PC-3 (cell line): ENCODE measurements at regions not wholly inside any gene's neighbourhood (a gene's known extent, or its start where the extent isn't known, plus 50 kb on each side); places are given as distances from the start of the nearest gene placed in this dataset.

Experiments
- ATAC-seq: fragments of 200-7000 bp; cut with Tn5 transposase; 2 replicates; pipeline ENCODE4 v1.9.1; 2020; ENCODE audit warnings: mild to moderate bottlenecking, moderate library complexity
- BruUV-seq: library from RNA; stranded (reverse); fragments of 400-500 nt; replicated peaks from 2 replicates; lab custom pipeline; 2021; lab: Mats Ljungman, UMichigan
- CTCF ChIA-PET: fragments of 300-600 bp; sonication (Branson Sonifier 250); formaldehyde crosslinking; loops from one replicate; lab custom pipeline; 2022; ENCODE audit warnings: antibody characterized with exemption; lab: Charles Lee
- POLR2A ChIA-PET: fragments of 300-600 bp; sonication (Branson Sonifier 250); formaldehyde crosslinking; loops from one replicate; lab custom pipeline; 2022; ENCODE audit warnings: antibody characterized with exemption; ENCODE audit not compliant: unreplicated experiment; lab: Charles Lee
- DNase-seq: peaks from one replicate; pipeline ENCODE4 v3.0.0-alpha.2; 2015
- H2AFZ ChIP-seq: fragments of 300-600 bp; sonication (generic); 2 replicates; pipeline ENCODE4 v1.6.0; 2016; ENCODE audit warnings: antibody characterized with exemption, low read length
- H3F3A ChIP-seq: fragments of 300-600 bp; sonication (generic); one replicate; pipeline ENCODE4 v1.6.0; 2017; ENCODE audit warnings: antibody characterized with exemption, low read length, control low read depth, mild to moderate bottlenecking; ENCODE audit not compliant: unreplicated experiment
- H3K27ac ChIP-seq: fragments of 300-600 bp; sonication (generic); 2 replicates; pipeline ENCODE4 v1.5.1; 2016; ENCODE audit warnings: mild to moderate bottlenecking, low read length
- H3K27me3 ChIP-seq: fragments of 300-600 bp; sonication (generic); 2 replicates; pipeline ENCODE4 v1.6.1; 2016; ENCODE audit warnings: low read length, mixed read lengths
- H3K36me3 ChIP-seq: fragments of 300-600 bp; sonication (generic); 2 replicates; pipeline ENCODE4 v1.6.1; 2016; ENCODE audit warnings: low read depth, mixed run types, low read length, mixed read lengths
- H3K4me1 ChIP-seq: fragments of 300-600 bp; sonication (generic); 2 replicates; pipeline ENCODE4 v1.5.1; 2016; ENCODE audit warnings: low read length; ENCODE audit not compliant: insufficient read depth
- H3K4me2 ChIP-seq: fragments of 300-600 bp; sonication (generic); 2 replicates; pipeline ENCODE4 v1.6.0; 2016; ENCODE audit warnings: low read length
- H3K4me3 ChIP-seq: fragments of 300-600 bp; sonication (generic); 2 replicates; pipeline ENCODE4 v1.5.1; 2016; ENCODE audit warnings: mild to moderate bottlenecking, low read length, mixed read lengths
- H3K79me2 ChIP-seq: fragments of 300-600 bp; sonication (generic); 2 replicates; pipeline ENCODE4 v1.6.1; 2017; ENCODE audit warnings: low read length, mixed read lengths
- H3K9ac ChIP-seq: fragments of 300-600 bp; sonication (generic); 2 replicates; pipeline ENCODE4 v1.6.0; 2016; ENCODE audit warnings: mild to moderate bottlenecking, low read length
- H3K9me2 ChIP-seq: fragments of 300-600 bp; sonication (generic); replicated peaks from 2 replicates; pipeline ENCODE4 v1.6.1; 2016; ENCODE audit warnings: mixed run types, low read length, mixed read lengths
- H3K9me3 ChIP-seq: fragments of 300-600 bp; sonication (generic); 2 replicates; pipeline ENCODE4 v1.6.1; 2016; ENCODE audit warnings: low read length, mixed read lengths
- H4K20me1 ChIP-seq: fragments of 300-600 bp; sonication (generic); 2 replicates; pipeline ENCODE4 v1.6.1; 2016; ENCODE audit warnings: low read length, mixed read lengths
- EZH2 ChIP-seq: fragments of 300-600 bp; sonication (generic); IDR thresholded peaks from one replicate; pipeline ENCODE4 v1.6.1; 2017; ENCODE audit warnings: antibody characterized with exemption, mild to moderate bottlenecking, low read length; ENCODE audit not compliant: unreplicated experiment
- EZH2phosphoT487 ChIP-seq: fragments of 300-600 bp; sonication (generic); IDR thresholded peaks from 2 replicates; pipeline ENCODE4 v1.6.1; 2018; ENCODE audit warnings: mild to moderate bottlenecking, antibody characterized with exemption, low read length, borderline replicate concordance
- intact Hi-C: fragments of 100-400 bp; cut with micrococcal nuclease; formaldehyde crosslinking; loops from 2 replicates; pipeline ENCODE4 v1.9.0; 2023
- TF ChIP-seq, protein P1 (sequence below): fragments of 300-600 bp; sonication (generic); conservative IDR thresholded peaks from 2 replicates; pipeline ENCODE4 v1.5.1; 2017; ENCODE audit warnings: antibody characterized with exemption, low read depth, mild to moderate bottlenecking, low read length

DNA sequence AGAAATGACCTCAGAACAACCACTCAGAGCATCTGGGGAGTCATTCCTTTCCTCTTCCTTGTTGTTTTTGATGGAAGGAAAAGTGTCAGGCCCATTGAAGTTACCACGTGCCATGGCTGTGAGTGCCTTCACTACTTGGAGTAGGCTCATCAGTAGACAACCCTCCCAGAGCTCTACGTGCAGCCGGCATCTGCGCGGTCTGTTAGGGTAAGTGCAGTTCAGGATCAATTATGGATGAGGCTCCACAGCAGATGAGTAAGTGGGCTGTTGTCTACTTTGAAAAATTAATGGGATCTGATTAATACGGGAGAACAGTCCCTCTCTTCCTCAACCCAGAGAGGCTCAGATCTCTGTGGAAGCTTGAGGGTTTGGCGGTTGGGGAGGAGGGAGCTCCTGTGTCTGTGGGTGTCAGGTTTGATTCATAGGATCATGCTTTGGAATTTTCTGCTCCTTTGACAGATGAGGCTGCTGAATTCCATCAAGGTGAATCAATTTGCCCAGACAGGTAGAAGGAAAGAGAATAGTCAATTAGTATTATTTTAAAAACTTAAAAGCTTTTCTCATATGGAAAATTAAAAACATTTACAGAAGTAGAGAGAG is 93.8 kb upstream of the TOX2 start:
- no peak for ATAC-seq
- no peak for TF ChIP-seq EZH2
- TF ChIP-seq, protein P1, sequence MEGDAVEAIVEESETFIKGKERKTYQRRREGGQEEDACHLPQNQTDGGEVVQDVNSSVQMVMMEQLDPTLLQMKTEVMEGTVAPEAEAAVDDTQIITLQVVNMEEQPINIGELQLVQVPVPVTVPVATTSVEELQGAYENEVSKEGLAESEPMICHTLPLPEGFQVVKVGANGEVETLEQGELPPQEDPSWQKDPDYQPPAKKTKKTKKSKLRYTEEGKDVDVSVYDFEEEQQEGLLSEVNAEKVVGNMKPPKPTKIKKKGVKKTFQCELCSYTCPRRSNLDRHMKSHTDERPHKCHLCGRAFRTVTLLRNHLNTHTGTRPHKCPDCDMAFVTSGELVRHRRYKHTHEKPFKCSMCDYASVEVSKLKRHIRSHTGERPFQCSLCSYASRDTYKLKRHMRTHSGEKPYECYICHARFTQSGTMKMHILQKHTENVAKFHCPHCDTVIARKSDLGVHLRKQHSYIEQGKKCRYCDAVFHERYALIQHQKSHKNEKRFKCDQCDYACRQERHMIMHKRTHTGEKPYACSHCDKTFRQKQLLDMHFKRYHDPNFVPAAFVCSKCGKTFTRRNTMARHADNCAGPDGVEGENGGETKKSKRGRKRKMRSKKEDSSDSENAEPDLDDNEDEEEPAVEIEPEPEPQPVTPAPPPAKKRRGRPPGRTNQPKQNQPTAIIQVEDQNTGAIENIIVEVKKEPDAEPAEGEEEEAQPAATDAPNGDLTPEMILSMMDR: no peak
- TF ChIP-seq EZH2phosphoT487: no peak
- intact Hi-C loops: no loop called here
- BruUV-seq: no TSS peak
- no peaks in the 10 kb centered on the region for H3K9me3 ChIP-seq
- H3K36me3 ChIP-seq: no peaks in the 10 kb centered on the region
- no peak overlapping the region for H2AFZ ChIP-seq
- DNase-seq: peak; percentile 58
- H3F3A ChIP-seq: no peaks in the 10 kb centered on the region
- peaks cover 5% of the 10 kb centered on the region; the same call in 1 of the 2 replicates for H3K4me1 ChIP-seq
- CTCF ChIA-PET: no interaction called here
- POLR2A ChIA-PET: no interaction called here
- no peak overlapping the region for H3K9ac ChIP-seq
- no peak overlapping the region for H3K4me3 ChIP-seq
- no peak overlapping the region for H3K4me2 ChIP-seq
- H3K27me3 ChIP-seq: no peaks in the 10 kb centered on the region
- H3K27ac ChIP-seq: no peak overlapping the region
- no peaks in the 10 kb centered on the region for H3K9me2 ChIP-seq
- no peaks in the 10 kb centered on the region for H4K20me1 ChIP-seq
- no peaks in the 10 kb centered on the region for H3K79me2 ChIP-seq

DNA sequence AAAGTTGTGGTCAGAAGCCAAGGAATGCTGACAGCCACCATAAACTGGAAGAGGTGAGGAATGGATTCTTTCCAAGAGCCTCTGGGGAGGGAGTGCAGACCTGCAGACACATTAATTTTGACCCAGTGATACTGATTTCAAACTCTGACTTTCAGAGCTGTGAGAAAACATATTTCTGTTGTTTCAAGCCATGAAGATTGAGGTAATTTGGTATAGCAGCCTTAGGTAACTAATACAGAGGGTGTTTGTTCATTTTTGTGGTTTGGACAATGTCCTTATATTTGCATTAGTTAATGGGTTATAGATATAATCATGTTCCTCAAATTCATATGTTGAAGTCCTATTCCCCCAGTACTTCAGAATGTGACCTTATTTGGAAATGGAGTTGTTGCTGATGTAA is 85.4 kb upstream of the GTSF1L start:
- Histone ChIP-seq H4K20me1 (no peaks in the 10 kb centered on the region), H3K4me1 (peaks cover 6% of the 10 kb centered on the region; the same call in 1 of the 2 replicates), H3K4me2 (no peak overlapping the region), H2AFZ (no peak overlapping the region), H3K9me3 (peaks cover 21% of the 10 kb centered on the region), H3K27me3 (no peaks in the 10 kb centered on the region), H3K9me2 (no peaks in the 10 kb centered on the region), H3K4me3 (no peak overlapping the region), H3K27ac (no peak overlapping the region), H3K79me2 (no peaks in the 10 kb centered on the region), H3K36me3 (no peaks in the 10 kb centered on the region; the same call in 1 of the 2 replicates), H3F3A (no peaks in the 10 kb centered on the region), H3K9ac (no peak overlapping the region)
- no TSS peak for BruUV-seq
- TF ChIP-seq EZH2 (no peak), EZH2phosphoT487 (no peak)
- TF ChIP-seq, protein P1: no peak
- DNase-seq (peak; percentile 42), ATAC-seq (no peak; the same call in 1 of the 2 replicates)
- ChIA-PET POLR2A (no interaction called here), CTCF (no interaction called here)
- intact Hi-C loops: no loop called here

DNA sequence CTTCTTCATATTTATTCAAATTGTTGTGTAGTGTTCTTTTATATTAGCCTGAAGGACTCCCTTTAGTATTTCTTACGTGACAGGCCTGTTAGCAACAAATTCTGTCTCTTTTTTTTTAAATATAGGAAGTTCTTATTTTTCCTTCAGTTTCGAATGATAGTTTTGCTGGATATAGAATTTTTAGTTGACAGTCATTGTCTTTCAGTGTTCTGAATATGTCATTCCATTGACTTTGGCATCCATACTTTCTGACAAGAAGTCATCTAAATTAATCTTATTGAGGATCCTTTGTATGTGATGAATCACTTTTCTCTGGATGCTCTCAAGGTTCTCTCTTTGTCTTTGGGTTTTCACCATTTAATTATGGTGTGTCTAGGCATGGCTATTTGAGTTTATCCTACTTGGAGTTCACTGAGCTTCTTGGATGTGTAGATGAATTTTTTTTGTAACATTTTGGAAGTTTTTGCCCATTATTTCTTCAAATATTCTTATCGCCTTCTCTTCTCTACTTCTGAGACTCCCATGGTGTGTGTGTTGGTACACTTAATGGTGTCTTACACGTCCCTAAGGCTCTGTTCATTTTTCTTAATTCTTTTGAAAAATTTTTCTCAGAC is 82.5 kb upstream of the GTSF1L start:
- Histone ChIP-seq H3K79me2 (no peaks in the 10 kb centered on the region), H3K4me3 (no peak overlapping the region), H3K27ac (no peak overlapping the region), H2AFZ (no peak overlapping the region), H3K4me2 (no peak overlapping the region), H3K27me3 (no peaks in the 10 kb centered on the region), H3K9ac (no peak overlapping the region), H3K4me1 (peaks cover 6% of the 10 kb centered on the region; the same call in 1 of the 2 replicates), H3K9me3 (peaks cover 28% of the 10 kb centered on the region), H4K20me1 (no peaks in the 10 kb centered on the region), H3K9me2 (no peaks in the 10 kb centered on the region), H3K36me3 (no peaks in the 10 kb centered on the region; the same call in 1 of the 2 replicates), H3F3A (no peaks in the 10 kb centered on the region)
- no peak for TF ChIP-seq EZH2phosphoT487
- TF ChIP-seq, protein P1: no peak
- no peak for TF ChIP-seq EZH2
- ATAC-seq: no peak
- BruUV-seq: no TSS peak
- intact Hi-C loops: no loop called here
- CTCF ChIA-PET: no interaction called here
- POLR2A ChIA-PET: no interaction called here
- DNase-seq: no peak
